ENCODE measurements at regions not wholly inside any gene's neighbourhood (a gene's known extent, or its start where the extent isn't known, plus 50 kb on each side); places are given as distances from the start of the nearest gene placed in this dataset.

DNA sequence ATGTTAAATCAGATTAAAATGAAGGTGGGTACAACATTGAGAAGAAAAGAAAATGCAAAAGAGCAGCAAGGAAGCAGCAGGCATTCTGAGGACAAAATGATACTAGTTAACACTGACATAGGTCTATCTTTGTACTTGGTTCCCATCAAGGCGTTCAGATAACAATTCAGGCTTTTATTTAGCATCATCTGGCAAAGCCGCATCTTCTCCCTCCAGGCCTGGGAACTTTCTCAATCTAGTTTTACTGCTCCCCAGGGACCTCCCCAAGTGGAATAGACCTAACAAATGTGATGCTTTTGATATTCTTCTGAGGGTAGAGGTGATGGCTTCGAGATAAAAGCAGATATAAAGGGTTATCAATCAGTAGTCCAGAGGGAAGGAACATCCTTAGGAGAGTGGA is 130.6 kb downstream of the C3orf38 start:
- CTCF ChIA-PET (ENCODE audit: partially characterized antibody), result no interaction called here
- no peaks in the 10 kb centered on the region for H3K27me3 ChIP-seq (replicated peaks in 1 of 4; ENCODE audit: control insufficient read depth in 3 of 4, extremely low read depth in 1 of 4, insufficient read depth in 3 of 4, low read length in 3 of 4)
- POLR2A ChIA-PET (ENCODE audit: partially characterized antibody), result no interaction called here
- no peak overlapping the region for H2BK5ac ChIP-seq (ENCODE audit: low read depth, low read length)
- FAIRE-seq (no peak), DNase-seq (ENCODE audit: low read depth in 1 of 2, low spot score in 2 of 2) (no peak)
- no peak overlapping the region for H3K14ac ChIP-seq (ENCODE audit: insufficient read length)
- H3K36me3 ChIP-seq (ENCODE audit: control insufficient read depth in 2 of 4, insufficient read depth in 4 of 4, low read length in 3 of 4), result no peaks in the 10 kb centered on the region
- H3K23me2 ChIP-seq (ENCODE audit: low read depth, low read length), result no peaks in the 10 kb centered on the region
- no peaks in the 10 kb centered on the region for H3K4me1 ChIP-seq (replicated peaks in 1 of 4; ENCODE audit: control insufficient read depth in 3 of 4, insufficient read depth in 4 of 4, low read length in 3 of 4)
- no peaks in the 10 kb centered on the region for H4K20me1 ChIP-seq (replicated peaks in 1 of 2; ENCODE audit: control insufficient read depth in 1 of 2, insufficient read depth in 2 of 2, low read length in 2 of 2)
- no peak overlapping the region for H2BK120ac ChIP-seq (replicated peaks; ENCODE audit: low read depth, low read length)
- no peak overlapping the region for H3K4me3 ChIP-seq (ENCODE audit: extremely low read depth in 1 of 4, insufficient read depth in 2 of 4, low read depth in 3 of 4, low read length in 4 of 4)
- no peak overlapping the region for H3K4ac ChIP-seq (replicated peaks; ENCODE audit: insufficient read length, low read depth, low read length)
- H3K9me3 ChIP-seq (ENCODE audit: insufficient read depth in 2 of 2, low read depth in 1 of 2, low read length in 1 of 2), result no peaks in the 10 kb centered on the region
- no peak overlapping the region for H3K9ac ChIP-seq (replicated peaks in 1 of 4; ENCODE audit: extremely low read depth in 1 of 4, low read depth in 3 of 4, low read length in 3 of 4)
- H3K4me2 ChIP-seq (ENCODE audit: insufficient read depth in 1 of 2, low read depth in 2 of 2, low read length in 2 of 2), result no peak overlapping the region
- no peak overlapping the region for H2AFZ ChIP-seq (ENCODE audit: low read length)
- no peak overlapping the region for H2BK20ac ChIP-seq (ENCODE audit: low read length)
- H3K79me2 ChIP-seq (ENCODE audit: control insufficient read depth in 1 of 2, insufficient read depth in 2 of 2, low read length in 2 of 2), result no peaks in the 10 kb centered on the region
- H3K23ac ChIP-seq (ENCODE audit: insufficient read length), result no peak overlapping the region
- H2AK5ac ChIP-seq (ENCODE audit: low read depth, low read length), result no peak overlapping the region
- no peaks in the 10 kb centered on the region for H3K79me1 ChIP-seq (ENCODE audit: low read depth, low read length)
- no peak overlapping the region for H4K91ac ChIP-seq (replicated peaks; ENCODE audit: insufficient read length, low read length)
- H3K27ac ChIP-seq (ENCODE audit: low read depth, low read length), result no peak overlapping the region
- no peak overlapping the region for H2BK15ac ChIP-seq (ENCODE audit: low read length)
- H2BK12ac ChIP-seq (ENCODE audit: low read depth, low read length), result no peak overlapping the region
- no peak overlapping the region for H4K8ac ChIP-seq (ENCODE audit: extremely low read depth, insufficient read depth, low read length)
- WGBS, 2 experiments (ENCODE audit: extremely low coverage in 1 of 2, insufficient coverage in 1 of 2, insufficient read length in 1 of 2, insufficient replicate concordance in 2 of 2, low coverage in 1 of 2, low lambda C conversion rate in 2 of 2, missing lambda C conversion rate in 1 of 2), result 95% methylated on average over 3 of the region's 3 CpGs; no CpG with 5 or more reads in 1 of the 2 experiments
- H3K18ac ChIP-seq (ENCODE audit: extremely low read depth, low read length), result no peak overlapping the region
- no peak overlapping the region for H4K5ac ChIP-seq (ENCODE audit: insufficient read length, low read depth, low read length)
- no peak overlapping the region for H3K56ac ChIP-seq (replicated peaks; ENCODE audit: insufficient read length, low read depth, low read length)
- TF ChIP-seq JUN (IDR thresholded peaks at IDR 0.05; ENCODE audit: low read depth, low read length) (no peak), CEBPB (IDR thresholded peaks at IDR 0.05; ENCODE audit: low read depth, low read length) (no peak), BCL11A (IDR thresholded peaks at IDR 0.05; ENCODE audit: low read depth in 2 of 2, low read length in 2 of 2) (no peak), USF2 (IDR thresholded peaks at IDR 0.05; ENCODE audit: low read length) (no peak), CTBP2 (IDR thresholded peaks at IDR 0.05; ENCODE audit: borderline replicate concordance, insufficient read depth, insufficient read length, low read length) (no peak), RXRA (IDR thresholded peaks at IDR 0.05; ENCODE audit: insufficient read depth, low read depth, low read length) (no peak), MAFK (IDR thresholded peaks at IDR 0.05; ENCODE audit: low read depth, low read length) (no peak), SP1 (IDR thresholded peaks at IDR 0.05; ENCODE audit: low read depth, low read length) (no peak)
- TF ChIP-seq, protein P1, sequence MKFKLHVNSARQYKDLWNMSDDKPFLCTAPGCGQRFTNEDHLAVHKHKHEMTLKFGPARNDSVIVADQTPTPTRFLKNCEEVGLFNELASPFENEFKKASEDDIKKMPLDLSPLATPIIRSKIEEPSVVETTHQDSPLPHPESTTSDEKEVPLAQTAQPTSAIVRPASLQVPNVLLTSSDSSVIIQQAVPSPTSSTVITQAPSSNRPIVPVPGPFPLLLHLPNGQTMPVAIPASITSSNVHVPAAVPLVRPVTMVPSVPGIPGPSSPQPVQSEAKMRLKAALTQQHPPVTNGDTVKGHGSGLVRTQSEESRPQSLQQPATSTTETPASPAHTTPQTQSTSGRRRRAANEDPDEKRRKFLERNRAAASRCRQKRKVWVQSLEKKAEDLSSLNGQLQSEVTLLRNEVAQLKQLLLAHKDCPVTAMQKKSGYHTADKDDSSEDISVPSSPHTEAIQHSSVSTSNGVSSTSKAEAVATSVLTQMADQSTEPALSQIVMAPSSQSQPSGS (IDR thresholded peaks at IDR 0.05; ENCODE audit: low read length), result no peak
- TF ChIP-seq, protein P2, sequence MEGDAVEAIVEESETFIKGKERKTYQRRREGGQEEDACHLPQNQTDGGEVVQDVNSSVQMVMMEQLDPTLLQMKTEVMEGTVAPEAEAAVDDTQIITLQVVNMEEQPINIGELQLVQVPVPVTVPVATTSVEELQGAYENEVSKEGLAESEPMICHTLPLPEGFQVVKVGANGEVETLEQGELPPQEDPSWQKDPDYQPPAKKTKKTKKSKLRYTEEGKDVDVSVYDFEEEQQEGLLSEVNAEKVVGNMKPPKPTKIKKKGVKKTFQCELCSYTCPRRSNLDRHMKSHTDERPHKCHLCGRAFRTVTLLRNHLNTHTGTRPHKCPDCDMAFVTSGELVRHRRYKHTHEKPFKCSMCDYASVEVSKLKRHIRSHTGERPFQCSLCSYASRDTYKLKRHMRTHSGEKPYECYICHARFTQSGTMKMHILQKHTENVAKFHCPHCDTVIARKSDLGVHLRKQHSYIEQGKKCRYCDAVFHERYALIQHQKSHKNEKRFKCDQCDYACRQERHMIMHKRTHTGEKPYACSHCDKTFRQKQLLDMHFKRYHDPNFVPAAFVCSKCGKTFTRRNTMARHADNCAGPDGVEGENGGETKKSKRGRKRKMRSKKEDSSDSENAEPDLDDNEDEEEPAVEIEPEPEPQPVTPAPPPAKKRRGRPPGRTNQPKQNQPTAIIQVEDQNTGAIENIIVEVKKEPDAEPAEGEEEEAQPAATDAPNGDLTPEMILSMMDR (IDR thresholded peaks at IDR 0.05; ENCODE audit: control extremely low read depth in 1 of 3, insufficient read depth in 1 of 3, low read depth in 1 of 3, low read length in 3 of 3), result no peak

Measured in H1 (cell line).